ENCODE measurements at regions not wholly inside any gene's neighbourhood (a gene's known extent, or its start where the extent isn't known, plus 50 kb on each side); places are given as distances from the start of the nearest gene placed in this dataset.

- TF ChIP-seq CTCF (IDR thresholded peaks at IDR 0.05) (no peak), POLR2A (IDR thresholded peaks at IDR 0.05) (no peak)
Observed at GRCh38 chr6:164640956-164641355, 668.4 kb downstream of the C6orf118 start.
